H9 (cell line): ENCODE measurements at regions not wholly inside any gene's neighbourhood (a gene's known extent, or its start where the extent isn't known, plus 50 kb on each side); places are given as distances from the start of the nearest gene placed in this dataset.

Experiments
- DNase-seq: peaks from one replicate; pipeline ENCODE4 v3.0.0-alpha.2; 2017
- H2AFZ ChIP-seq: one replicate; pipeline ENCODE4 v1.6.1; 2013; ENCODE audit warnings: mild to moderate bottlenecking, low read length, control low read depth, moderate library complexity
- H2AK5ac ChIP-seq: 2 replicates; pipeline ENCODE4 v1.6.1; 2013; ENCODE audit warnings: low read length, control low read depth, mixed read lengths; ENCODE audit not compliant: insufficient read length
- H2BK120ac ChIP-seq: one replicate; pipeline ENCODE4 v1.6.1; 2013; ENCODE audit warnings: low read depth, mild to moderate bottlenecking, low read length, control low read depth, inconsistent platforms; ENCODE audit not compliant: poor library complexity, severe bottlenecking
- H2BK12ac ChIP-seq: 2 replicates; pipeline ENCODE4 v1.6.1; 2013; ENCODE audit warnings: low read length, control low read depth, mixed read lengths, low read depth; ENCODE audit not compliant: insufficient read length
- H2BK15ac ChIP-seq: 2 replicates; pipeline ENCODE4 v1.6.1; 2013; ENCODE audit warnings: low read depth, low read length, control low read depth
- H2BK20ac ChIP-seq: one replicate; pipeline ENCODE4 v1.6.1; 2013; ENCODE audit warnings: low read depth, mild to moderate bottlenecking, low read length, control low read depth, inconsistent platforms; ENCODE audit not compliant: poor library complexity, severe bottlenecking
- H2BK5ac ChIP-seq: 2 replicates; pipeline ENCODE4 v1.6.1; 2013; ENCODE audit warnings: low read length, control low read depth, mixed read lengths; ENCODE audit not compliant: insufficient read length
- H3K14ac ChIP-seq: 2 replicates; pipeline ENCODE4 v1.6.1; 2013; ENCODE audit warnings: low read length, control low read depth; ENCODE audit not compliant: insufficient read depth
- H3K18ac ChIP-seq: 2 replicates; pipeline ENCODE4 v1.6.1; 2013; ENCODE audit warnings: low read depth, mild to moderate bottlenecking, mixed read lengths, low read length, control low read depth; ENCODE audit not compliant: insufficient read length
- H3K23ac ChIP-seq: 2 replicates; pipeline ENCODE4 v1.6.1; 2013; ENCODE audit warnings: low read length, control low read depth, mixed read lengths, low read depth; ENCODE audit not compliant: insufficient read length
- H3K23me2 ChIP-seq: 2 replicates; pipeline ENCODE4 v1.6.1; 2013; ENCODE audit warnings: low read depth, mild to moderate bottlenecking, mixed read lengths, low read length, control low read depth; ENCODE audit not compliant: insufficient read length, poor library complexity, severe bottlenecking
- H3K27ac ChIP-seq: 2 replicates; pipeline ENCODE4 v1.5.1; 2013; ENCODE audit warnings: low read length, control low read depth, mixed read lengths, low read depth; ENCODE audit not compliant: insufficient read length
- H3K27me3 ChIP-seq: 2 replicates; pipeline ENCODE4 v1.6.1; 2013; ENCODE audit warnings: low read length, control low read depth, inconsistent platforms; ENCODE audit not compliant: insufficient read depth
- H3K4ac ChIP-seq: 2 replicates; pipeline ENCODE4 v1.6.1; 2013; ENCODE audit warnings: low read depth, mild to moderate bottlenecking, control low read depth, inconsistent platforms, low read length, moderate library complexity
- H3K4me1 ChIP-seq: 2 replicates; pipeline ENCODE4 v1.6.1; 2013; ENCODE audit warnings: low read length, control low read depth, inconsistent platforms; ENCODE audit not compliant: insufficient read depth
- H3K4me2 ChIP-seq: 2 replicates; pipeline ENCODE4 v1.6.1; 2013; ENCODE audit warnings: low read length, control low read depth, mixed read lengths; ENCODE audit not compliant: insufficient read length, insufficient read depth
- H3K56ac ChIP-seq: 2 replicates; pipeline ENCODE4 v1.6.1; 2013; ENCODE audit warnings: low read depth, mild to moderate bottlenecking, mixed read lengths, low read length, control low read depth; ENCODE audit not compliant: insufficient read length
- H3K79me1 ChIP-seq: 2 replicates; pipeline ENCODE4 v1.6.1; 2013; ENCODE audit warnings: low read depth, mild to moderate bottlenecking, moderate library complexity, low read length, control low read depth, inconsistent platforms; ENCODE audit not compliant: insufficient read depth, poor library complexity, severe bottlenecking
- H3K79me2 ChIP-seq: 2 replicates; pipeline ENCODE4 v1.6.1; 2013; ENCODE audit warnings: low read length, control low read depth, inconsistent platforms; ENCODE audit not compliant: insufficient read depth
- H3K9ac ChIP-seq: 2 replicates; pipeline ENCODE4 v1.6.1; 2013; ENCODE audit warnings: low read length, control low read depth, mixed read lengths; ENCODE audit not compliant: insufficient read length; ENCODE audit errors: extremely low read depth
- H3K9me3 ChIP-seq: one replicate; pipeline ENCODE4 v1.6.1; 2013; ENCODE audit warnings: low read depth, low read length, inconsistent platforms; ENCODE audit not compliant: control insufficient read depth
- H3T11ph ChIP-seq: one replicate; pipeline ENCODE4 v1.6.1; 2013; ENCODE audit warnings: mild to moderate bottlenecking, low read length, control low read depth, inconsistent platforms
- H4K20me1 ChIP-seq: one replicate; pipeline ENCODE4 v1.6.1; 2013; ENCODE audit not compliant: control insufficient read depth, insufficient read length, insufficient read depth
- H4K5ac ChIP-seq: 2 replicates; pipeline ENCODE4 v1.6.1; 2013; ENCODE audit warnings: low read depth, mild to moderate bottlenecking, mixed read lengths, low read length, control low read depth; ENCODE audit not compliant: insufficient read length
- H4K8ac ChIP-seq: replicated peaks from 2 replicates; pipeline ENCODE4 v1.6.1; 2013; ENCODE audit warnings: low read length, control low read depth, mixed read lengths, low read depth; ENCODE audit not compliant: insufficient read length
- H4K91ac ChIP-seq: 2 replicates; pipeline ENCODE4 v1.6.1; 2013; ENCODE audit warnings: low read depth, mild to moderate bottlenecking, moderate library complexity, mixed read lengths, low read length, control low read depth; ENCODE audit not compliant: insufficient read length
- H3K27ac Mint-ChIP-seq, 3 experiments: 2 replicates in 2 of 3; 3 replicates in 1 of 3; pipeline ENCODE4 v1.8.0; 2020 to 2021; ENCODE audit warnings: mixed read lengths in 3 of 3, mild to moderate bottlenecking in 1 of 3, moderate library complexity in 1 of 3
- H3K27me3 Mint-ChIP-seq: 2 replicates; pipeline ENCODE4 v1.8.0; 2021; ENCODE audit warnings: low read depth, mild to moderate bottlenecking, moderate library complexity, mixed read lengths
- H3K36me3 Mint-ChIP-seq, 3 experiments: 2 replicates in 2 of 3; 3 replicates in 1 of 3; pipeline ENCODE4 v1.8.0; 2020 to 2021; ENCODE audit warnings: low read depth in 3 of 3, mixed read lengths in 3 of 3; ENCODE audit not compliant: insufficient read depth in 1 of 3
- H3K4me1 Mint-ChIP-seq, 2 experiments: 2 replicates each; pipeline ENCODE4 v1.8.0; 2020; ENCODE audit warnings: mixed read lengths in 2 of 2
- H3K4me3 Mint-ChIP-seq, 2 experiments: 2 replicates in 1 of 2; 3 replicates in 1 of 2; pipeline ENCODE4 v1.8.0; 2020 to 2021; ENCODE audit warnings: mild to moderate bottlenecking in 2 of 2, mixed read lengths in 2 of 2, moderate library complexity in 1 of 2
- H3K9me3 Mint-ChIP-seq, 2 experiments: 2 replicates in 1 of 2; 3 replicates in 1 of 2; pipeline ENCODE4 v1.8.0; 2020; ENCODE audit warnings: mild to moderate bottlenecking in 2 of 2, mixed read lengths in 2 of 2, moderate library complexity in 1 of 2
- CTCF ChIP-seq: fragments of 200-600 bp; sonication (generic); conservative IDR thresholded peaks from 3 replicates; pipeline ENCODE4 v1.8.0; 2021; ENCODE audit warnings: antibody characterized with exemption, mild to moderate bottlenecking
- WGBS: extraction: QIAGEN DNeasy Blood & Tissue Kit; methylation state at CpG from one replicate; pipeline ENCODE4 v1.1.7; 2013; ENCODE audit warnings: missing lambda C conversion rate, low lambda C conversion rate, mixed read lengths; ENCODE audit not compliant: insufficient read length; ENCODE audit errors: extremely low coverage; 5-methylcytosine and 5-hydroxymethylcytosine counted together

GRCh38 chr2:39839261-39839848 is 60.3 kb upstream of the THUMPD2 start:
- H3K27me3 Mint-ChIP-seq = no peaks in the 10 kb centered on the region
- peaks cover 1 to 16% (median 12%) of the 10 kb centered on the region in 3 experiments; a peak in 6 of 7 replicates for H3K36me3 Mint-ChIP-seq
- Histone ChIP-seq H3K79me2 (no peaks in the 10 kb centered on the region), H3K9ac (no peak overlapping the region), H2BK12ac (no peak overlapping the region), H3K4ac (no peak overlapping the region), H2BK15ac (no peak overlapping the region), H3K14ac (no peak overlapping the region), H2BK120ac (no peak overlapping the region), H3K27me3 (no peaks in the 10 kb centered on the region), H3K9me3 (no peaks in the 10 kb centered on the region), H3K23ac (no peak overlapping the region), H4K8ac (no peak overlapping the region), H4K91ac (no peak overlapping the region), H3T11ph (no peak overlapping the region), H3K4me1 (no peaks in the 10 kb centered on the region), H4K5ac (no peak overlapping the region), H4K20me1 (no peaks in the 10 kb centered on the region), H3K27ac (no peak overlapping the region), H2AK5ac (no peak overlapping the region), H3K56ac (no peak overlapping the region), H2BK20ac (no peak overlapping the region), H3K18ac (no peak overlapping the region), H3K23me2 (no peaks in the 10 kb centered on the region), H2BK5ac (no peak overlapping the region), H3K4me2 (no peak overlapping the region), H2AFZ (no peak overlapping the region), H3K79me1 (no peaks in the 10 kb centered on the region)
- no CpG with 5 or more reads among the region's 5 CpGs for WGBS
- no peak for DNase-seq
- H3K9me3 Mint-ChIP-seq = peaks cover 18 to 24% of the 10 kb centered on the region in 2 experiments
- peaks cover 5 to 12% of the 10 kb centered on the region in 2 experiments for H3K4me1 Mint-ChIP-seq
- TF ChIP-seq CTCF = no peak
- H3K27ac Mint-ChIP-seq = peak overlapping the region in 2 of 3 experiments; percentile 34 to 54; a peak in 3 of 7 replicates
- no peak overlapping the region for H3K4me3 Mint-ChIP-seq
